HUES64 (cell line): ENCODE measurements at regions not wholly inside any gene's neighbourhood (a gene's known extent, or its start where the extent isn't known, plus 50 kb on each side); places are given as distances from the start of the nearest gene placed in this dataset.

Source experiments
- H3K27ac ChIP-seq: 2 replicates; pipeline ENCODE4 v1.7.0; 2013; ENCODE audit warnings: low read depth, low read length, inconsistent platforms
- H3K27me3 ChIP-seq: 2 replicates; pipeline ENCODE4 v1.6.1; 2013; ENCODE audit warnings: mild to moderate bottlenecking, low read length; ENCODE audit not compliant: insufficient read depth
- H3K36me3 ChIP-seq: 2 replicates; pipeline ENCODE4 v1.6.1; 2013; ENCODE audit warnings: mild to moderate bottlenecking, low read length; ENCODE audit not compliant: insufficient read depth
- H3K4me1 ChIP-seq: 2 replicates; pipeline ENCODE4 v1.6.1; 2013; ENCODE audit warnings: mild to moderate bottlenecking, low read length, moderate library complexity; ENCODE audit not compliant: insufficient read depth
- H3K4me3 ChIP-seq: 2 replicates; pipeline ENCODE4 v1.5.1; 2013; ENCODE audit warnings: mild to moderate bottlenecking, low read length, moderate library complexity
- H3K9ac ChIP-seq: 2 replicates; pipeline ENCODE4 v1.6.1; 2013; ENCODE audit warnings: mild to moderate bottlenecking, low read depth, low read length
- H3K9me3 ChIP-seq: 2 replicates; pipeline ENCODE4 v1.6.1; 2013; ENCODE audit warnings: low read depth, low read length; ENCODE audit not compliant: insufficient read depth
- WGBS: fragments of 150-250, 120-280 bp; methylation state at CpG from one replicate; pipeline ENCODE4 v1.1.7; 2013; ENCODE audit warnings: missing lambda C conversion rate; 5-methylcytosine and 5-hydroxymethylcytosine counted together

- H3K36me3 ChIP-seq: no peaks in the 10 kb centered on the region
Observed at GRCh38 chr12:61530456-61530855, 729.7 kb upstream of the USP15 start.

GRCh38 chr12:61531195-61531594, 729.0 kb upstream of the USP15 start:
- H3K9ac ChIP-seq: no peak overlapping the region
- 100% methylated on average over 2 of the region's 4 CpGs for whole genome bisulfite sequencing

More at GRCh38 chr12:61530456-61530855, 729.7 kb upstream of the USP15 start:
- Histone ChIP-seq H3K27me3 (no peaks in the 10 kb centered on the region), H3K4me1 (no peaks in the 10 kb centered on the region), H3K4me3 (no peak overlapping the region), H3K9me3 (no peaks in the 10 kb centered on the region), H3K9ac (no peak overlapping the region), H3K27ac (no peak overlapping the region)

GRCh38 chr12:61536117-61536516, 724.1 kb upstream of the USP15 start:
- H3K36me3 ChIP-seq: no peaks in the 10 kb centered on the region
- WGBS: 96% methylated on average over 3 of the region's 3 CpGs

More at GRCh38 chr12:61531195-61531594, 729.0 kb upstream of the USP15 start:
- Histone ChIP-seq H3K27me3 (no peaks in the 10 kb centered on the region), H3K36me3 (no peaks in the 10 kb centered on the region), H3K4me3 (no peak overlapping the region), H3K9me3 (no peaks in the 10 kb centered on the region), H3K27ac (no peak overlapping the region), H3K4me1 (no peaks in the 10 kb centered on the region)

GRCh38 chr12:61536525-61536924, 723.7 kb upstream of the USP15 start:
- no peaks in the 10 kb centered on the region for H3K4me1 ChIP-seq
- 90% methylated on average over 3 of the region's 3 CpGs for WGBS
- H3K27me3 ChIP-seq: no peaks in the 10 kb centered on the region
- no peaks in the 10 kb centered on the region for H3K36me3 ChIP-seq
- H3K27ac ChIP-seq: no peak overlapping the region
- H3K9me3 ChIP-seq: no peaks in the 10 kb centered on the region
- H3K4me3 ChIP-seq: no peak overlapping the region
- H3K9ac ChIP-seq: no peak overlapping the region

More at GRCh38 chr12:61536117-61536516, 724.1 kb upstream of the USP15 start:
- Histone ChIP-seq H3K4me3 (no peak overlapping the region), H3K9me3 (no peaks in the 10 kb centered on the region), H3K27ac (no peak overlapping the region), H3K4me1 (no peaks in the 10 kb centered on the region), H3K27me3 (no peaks in the 10 kb centered on the region), H3K9ac (no peak overlapping the region)

- no CpG with 5 or more reads among the region's 2 CpGs for WGBS
- H3K4me1 ChIP-seq: no peaks in the 10 kb centered on the region
Observed at GRCh38 chr12:61538951-61539350, 721.3 kb upstream of the USP15 start.

GRCh38 chr12:61542551-61542950, 717.7 kb upstream of the USP15 start:
- Histone ChIP-seq H3K9ac (no peak overlapping the region), H3K27ac (no peak overlapping the region), H3K27me3 (no peaks in the 10 kb centered on the region), H3K9me3 (no peaks in the 10 kb centered on the region), H3K36me3 (no peaks in the 10 kb centered on the region), H3K4me1 (no peaks in the 10 kb centered on the region), H3K4me3 (no peak overlapping the region)
- 91% methylated on average over 3 of the region's 3 CpGs for WGBS

More at GRCh38 chr12:61538951-61539350, 721.3 kb upstream of the USP15 start:
- H3K4me3 ChIP-seq: no peak overlapping the region
- H3K9ac ChIP-seq: no peak overlapping the region
- H3K27ac ChIP-seq: no peak overlapping the region
- H3K9me3 ChIP-seq: no peaks in the 10 kb centered on the region
- no peaks in the 10 kb centered on the region for H3K27me3 ChIP-seq
- no peaks in the 10 kb centered on the region for H3K36me3 ChIP-seq

- H3K9ac ChIP-seq: no peak overlapping the region
Observed at GRCh38 chr12:61546296-61546695, 713.9 kb upstream of the USP15 start.

GRCh38 chr12:61553091-61553490, 707.1 kb upstream of the USP15 start:
- no peak overlapping the region for H3K9ac ChIP-seq
- H3K27me3 ChIP-seq: no peaks in the 10 kb centered on the region
- no peak overlapping the region for H3K4me3 ChIP-seq
- H3K27ac ChIP-seq: no peak overlapping the region
- no peaks in the 10 kb centered on the region for H3K36me3 ChIP-seq
- no peaks in the 10 kb centered on the region for H3K9me3 ChIP-seq
- H3K4me1 ChIP-seq: no peaks in the 10 kb centered on the region

More at GRCh38 chr12:61546296-61546695, 713.9 kb upstream of the USP15 start:
- no peaks in the 10 kb centered on the region for H3K36me3 ChIP-seq
- H3K27me3 ChIP-seq: no peaks in the 10 kb centered on the region
- H3K4me3 ChIP-seq: no peak overlapping the region
- no peaks in the 10 kb centered on the region for H3K4me1 ChIP-seq
- WGBS: 92% methylated on average over 6 of the region's 6 CpGs
- H3K9me3 ChIP-seq: no peaks in the 10 kb centered on the region
- H3K27ac ChIP-seq: no peak overlapping the region

- H3K4me3 ChIP-seq: no peak overlapping the region
- 92% methylated on average over 6 of the region's 6 CpGs for WGBS
- no peak overlapping the region for H3K27ac ChIP-seq
- H3K9ac ChIP-seq: no peak overlapping the region
- no peaks in the 10 kb centered on the region for H3K36me3 ChIP-seq
- no peaks in the 10 kb centered on the region for H3K27me3 ChIP-seq
- H3K9me3 ChIP-seq: no peaks in the 10 kb centered on the region
- H3K4me1 ChIP-seq: no peaks in the 10 kb centered on the region
Observed at GRCh38 chr12:61554268-61555008, 705.8 kb upstream of the USP15 start.

GRCh38 chr12:61563665-61564450, 696.3 kb upstream of the USP15 start:
- Histone ChIP-seq H3K27me3 (no peaks in the 10 kb centered on the region), H3K27ac (no peak overlapping the region), H3K4me3 (no peak overlapping the region), H3K9me3 (no peaks in the 10 kb centered on the region), H3K4me1 (peaks cover 47% of the 10 kb centered on the region), H3K9ac (no peak overlapping the region), H3K36me3 (no peaks in the 10 kb centered on the region)
- 94% methylated on average over 2 of the region's 2 CpGs for WGBS

- H3K27me3 ChIP-seq: no peaks in the 10 kb centered on the region
- peaks cover 51% of the 10 kb centered on the region for H3K4me1 ChIP-seq
- H3K36me3 ChIP-seq: no peaks in the 10 kb centered on the region
- 100% methylated on average over 1 of the region's 3 CpGs for WGBS
- H3K9me3 ChIP-seq: no peaks in the 10 kb centered on the region
- no peak overlapping the region for H3K9ac ChIP-seq
- no peak overlapping the region for H3K27ac ChIP-seq
- H3K4me3 ChIP-seq: no peak overlapping the region
Observed at GRCh38 chr12:61564466-61564865, 695.7 kb upstream of the USP15 start.
